BE2C (cell line): ENCODE measurements at regions not wholly inside any gene's neighbourhood (a gene's known extent, or its start where the extent isn't known, plus 50 kb on each side); places are given as distances from the start of the nearest gene placed in this dataset.
A peak's percentile ranks its signal among the peaks of the same experiment; 100 is the strongest.

Experiments
- DNase-seq: peaks from one replicate; pipeline ENCODE4 v3.0.0-alpha.2; 2020
- H3K27me3 ChIP-seq: fragments of 250-450 bp; sonication (Bioruptor Pico); 2 replicates; pipeline ENCODE4 v1.5.1; 2020; ENCODE audit warnings: mild to moderate bottlenecking
- H3K36me3 ChIP-seq: fragments of 250-450 bp; sonication (Bioruptor Pico); 2 replicates; pipeline ENCODE4 v1.5.1; 2020; ENCODE audit warnings: mild to moderate bottlenecking
- H3K4me1 ChIP-seq: fragments of 250-450 bp; sonication (Bioruptor Pico); 2 replicates; pipeline ENCODE4 v1.5.1; 2020
- H3K4me3 ChIP-seq: 2 replicates; pipeline ENCODE4 v1.5.1; 2011; ENCODE audit warnings: low read depth, low read length
- H3K9me3 ChIP-seq: fragments of 250-450 bp; sonication (Bioruptor Pico); 2 replicates; pipeline ENCODE4 v1.5.1; 2020
- TF ChIP-seq, protein P1 (sequence below): IDR thresholded peaks from 2 replicates; pipeline ENCODE4 v1.5.1; 2012; ENCODE audit warnings: mild to moderate bottlenecking, low read depth, low read length

DNA sequence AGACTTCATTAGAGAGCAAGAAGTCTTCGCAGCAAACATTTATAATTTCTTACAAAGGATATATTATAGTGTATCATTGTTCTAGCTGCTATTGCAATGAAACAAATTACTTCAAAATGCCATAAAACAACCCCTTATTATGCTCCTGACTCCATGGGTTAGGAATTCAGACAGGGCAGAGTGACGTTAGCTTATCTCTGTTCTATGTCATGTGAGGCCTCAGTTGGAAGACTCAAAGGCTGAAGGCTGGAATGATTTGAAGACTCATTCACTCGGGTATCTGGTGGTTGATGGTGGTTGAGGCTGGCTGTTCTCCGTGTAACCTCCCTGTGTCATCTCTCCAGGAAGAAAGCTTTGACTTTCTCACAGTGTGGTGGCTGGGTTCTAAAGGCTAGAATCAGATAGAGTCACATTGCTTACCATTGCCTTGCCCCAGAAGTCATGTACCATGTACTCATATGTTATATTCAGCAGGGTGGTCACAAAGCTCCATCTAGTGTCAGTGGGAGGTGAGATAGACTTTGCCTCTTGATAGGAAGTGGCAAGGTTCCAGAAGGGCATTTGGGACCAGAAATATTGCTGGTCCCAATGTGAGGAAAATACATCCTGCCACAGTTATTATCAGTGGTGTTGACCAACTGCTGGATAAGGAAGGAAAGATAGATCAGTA is 226.9 kb downstream of the TMEM38B start:
- H3K27me3 ChIP-seq, result no peaks in the 10 kb centered on the region
- H3K9me3 ChIP-seq, result no peaks in the 10 kb centered on the region
- TF ChIP-seq, protein P1, sequence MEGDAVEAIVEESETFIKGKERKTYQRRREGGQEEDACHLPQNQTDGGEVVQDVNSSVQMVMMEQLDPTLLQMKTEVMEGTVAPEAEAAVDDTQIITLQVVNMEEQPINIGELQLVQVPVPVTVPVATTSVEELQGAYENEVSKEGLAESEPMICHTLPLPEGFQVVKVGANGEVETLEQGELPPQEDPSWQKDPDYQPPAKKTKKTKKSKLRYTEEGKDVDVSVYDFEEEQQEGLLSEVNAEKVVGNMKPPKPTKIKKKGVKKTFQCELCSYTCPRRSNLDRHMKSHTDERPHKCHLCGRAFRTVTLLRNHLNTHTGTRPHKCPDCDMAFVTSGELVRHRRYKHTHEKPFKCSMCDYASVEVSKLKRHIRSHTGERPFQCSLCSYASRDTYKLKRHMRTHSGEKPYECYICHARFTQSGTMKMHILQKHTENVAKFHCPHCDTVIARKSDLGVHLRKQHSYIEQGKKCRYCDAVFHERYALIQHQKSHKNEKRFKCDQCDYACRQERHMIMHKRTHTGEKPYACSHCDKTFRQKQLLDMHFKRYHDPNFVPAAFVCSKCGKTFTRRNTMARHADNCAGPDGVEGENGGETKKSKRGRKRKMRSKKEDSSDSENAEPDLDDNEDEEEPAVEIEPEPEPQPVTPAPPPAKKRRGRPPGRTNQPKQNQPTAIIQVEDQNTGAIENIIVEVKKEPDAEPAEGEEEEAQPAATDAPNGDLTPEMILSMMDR, result no peak
- no peak for DNase-seq
- H3K36me3 ChIP-seq, result no peaks in the 10 kb centered on the region
- no peaks in the 10 kb centered on the region for H3K4me1 ChIP-seq
- no peak overlapping the region for H3K4me3 ChIP-seq

- DNase-seq, result no peak
- TF ChIP-seq, protein P1, result no peak
- H3K27me3 ChIP-seq, result no peaks in the 10 kb centered on the region
- no peak overlapping the region for H3K4me3 ChIP-seq
- no peaks in the 10 kb centered on the region for H3K9me3 ChIP-seq
- no peaks in the 10 kb centered on the region for H3K4me1 ChIP-seq
- no peaks in the 10 kb centered on the region for H3K36me3 ChIP-seq
These were observed 234.1 kb downstream of the TMEM38B start for GRCh38 chr9:105928416-105928815.

GRCh38 chr9:105930011-105930627 is 235.8 kb downstream of the TMEM38B start:
- TF ChIP-seq, protein P1, result no peak
- no peaks in the 10 kb centered on the region for H3K27me3 ChIP-seq
- peak; percentile 48 for DNase-seq
- no peaks in the 10 kb centered on the region for H3K9me3 ChIP-seq
- H3K4me1 ChIP-seq, result no peaks in the 10 kb centered on the region
- H3K4me3 ChIP-seq, result peak overlapping the region; percentile 4; the same call in 1 of the 2 replicates
- H3K36me3 ChIP-seq, result no peaks in the 10 kb centered on the region

DNA sequence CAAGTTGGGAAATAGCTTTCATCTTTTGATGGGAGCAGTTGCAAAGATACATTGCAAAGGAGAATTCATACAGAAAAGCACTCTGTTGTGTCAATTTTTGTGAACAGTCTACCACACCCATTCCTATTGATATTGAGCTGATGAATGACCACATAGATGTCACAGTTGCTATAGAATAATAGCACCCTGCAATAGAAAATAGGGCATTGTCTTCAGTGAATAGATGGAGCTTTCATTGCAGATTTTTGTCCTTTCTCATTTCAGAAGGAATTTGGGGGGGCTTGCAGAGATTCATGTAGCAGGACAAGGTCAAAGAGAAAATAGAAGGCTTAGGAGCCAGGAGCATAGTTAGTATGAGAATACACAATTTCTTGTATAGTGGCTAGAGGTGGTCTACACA is 237.9 kb downstream of the TMEM38B start:
- Histone ChIP-seq H3K4me3 (no peak overlapping the region), H3K27me3 (no peaks in the 10 kb centered on the region), H3K4me1 (no peaks in the 10 kb centered on the region), H3K36me3 (no peaks in the 10 kb centered on the region), H3K9me3 (no peaks in the 10 kb centered on the region)
- TF ChIP-seq, protein P1, result no peak
- no peak for DNase-seq

- TF ChIP-seq, protein P1, result no peak
- Histone ChIP-seq H3K27me3 (no peaks in the 10 kb centered on the region), H3K4me3 (no peak overlapping the region), H3K4me1 (no peaks in the 10 kb centered on the region), H3K9me3 (peaks cover 2% of the 10 kb centered on the region; the same call in 1 of the 2 replicates), H3K36me3 (no peaks in the 10 kb centered on the region)
- DNase-seq, result no peak
These were observed 256.1 kb downstream of the TMEM38B start for GRCh38 chr9:105950448-105950847.

GRCh38 chr9:105950894-105951293 is 256.6 kb downstream of the TMEM38B start:
- TF ChIP-seq, protein P1, result no peak
- H3K9me3 ChIP-seq, result peaks cover 2% of the 10 kb centered on the region; the same call in 1 of the 2 replicates
- DNase-seq, result no peak
- H3K4me3 ChIP-seq, result no peak overlapping the region
- no peaks in the 10 kb centered on the region for H3K27me3 ChIP-seq
- H3K36me3 ChIP-seq, result no peaks in the 10 kb centered on the region
- H3K4me1 ChIP-seq, result no peaks in the 10 kb centered on the region
